ENCODE measurements at regions not wholly inside any gene's neighbourhood (a gene's known extent, or its start where the extent isn't known, plus 50 kb on each side); places are given as distances from the start of the nearest gene placed in this dataset.

GRCh38 chr10:132135053-132135872 lies 51.5 kb upstream of the DPYSL4 start:
- no peak for TF ChIP-seq NFRKB (IDR thresholded peaks at IDR 0.05)
- no peak for TF ChIP-seq LEF1 (IDR thresholded peaks at IDR 0.05; ENCODE audit: borderline replicate concordance)
- TF ChIP-seq ELF4 (IDR thresholded peaks at IDR 0.05) = no peak
- TF ChIP-seq, protein P1, sequence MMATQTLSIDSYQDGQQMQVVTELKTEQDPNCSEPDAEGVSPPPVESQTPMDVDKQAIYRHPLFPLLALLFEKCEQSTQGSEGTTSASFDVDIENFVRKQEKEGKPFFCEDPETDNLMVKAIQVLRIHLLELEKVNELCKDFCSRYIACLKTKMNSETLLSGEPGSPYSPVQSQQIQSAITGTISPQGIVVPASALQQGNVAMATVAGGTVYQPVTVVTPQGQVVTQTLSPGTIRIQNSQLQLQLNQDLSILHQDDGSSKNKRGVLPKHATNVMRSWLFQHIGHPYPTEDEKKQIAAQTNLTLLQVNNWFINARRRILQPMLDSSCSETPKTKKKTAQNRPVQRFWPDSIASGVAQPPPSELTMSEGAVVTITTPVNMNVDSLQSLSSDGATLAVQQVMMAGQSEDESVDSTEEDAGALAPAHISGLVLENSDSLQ (IDR thresholded peaks at IDR 0.05) = no peak
- no peak for TF ChIP-seq SP1 (IDR thresholded peaks at IDR 0.05)
- no peak for TF ChIP-seq BHLHE40 (IDR thresholded peaks at IDR 0.05; ENCODE audit: borderline replicate concordance)
- no peak for TF ChIP-seq SUZ12 (IDR thresholded peaks at IDR 0.05)
- no peak for TF ChIP-seq L3MBTL2 (conservative IDR thresholded peaks at IDR 0.05)
- no peak for TF ChIP-seq FOXM1 (IDR thresholded peaks at IDR 0.05; ENCODE audit: borderline replicate concordance)
- TF ChIP-seq FOXK2 (IDR thresholded peaks at IDR 0.05) = no peak
- no peak for TF ChIP-seq HDGF (IDR thresholded peaks at IDR 0.05; ENCODE audit: borderline replicate concordance)
- no peak for TF ChIP-seq ARNT (IDR thresholded peaks at IDR 0.05)
- TF ChIP-seq ZNF384 (IDR thresholded peaks at IDR 0.05) = no peak
- TF ChIP-seq TARDBP (IDR thresholded peaks at IDR 0.05) = no peak
